Activated CD4-positive, alpha-beta T cell treated with anti-CD3 and anti-CD28 coated beads, Interleukin-2, amount 50 U/mL, for 48 hours (primary cell): ENCODE measurements at regions not wholly inside any gene's neighbourhood (a gene's known extent, or its start where the extent isn't known, plus 50 kb on each side); places are given as distances from the start of the nearest gene placed in this dataset.

ENCODE experiments used
- DNase-seq, 2 experiments: peaks; one replicate each; pipeline ENCODE4 v3.0.0-alpha.2; 2020

- DNase-seq, result no peak
Observed at GRCh38 chr6:169838346-169839028, 87.1 kb downstream of the ERMARD start.

- no peak for DNase-seq
Observed at GRCh38 chr6:169837529-169838250, 86.3 kb downstream of the ERMARD start.

- no peak for DNase-seq
Observed at GRCh38 chr6:169833258-169833794, 81.9 kb downstream of the ERMARD start.

GRCh38 chr6:169832247-169832948, 81.0 kb downstream of the ERMARD start:
- DNase-seq, result no peak

GRCh38 chr6:169831450-169832246, 80.2 kb downstream of the ERMARD start:
- DNase-seq, result peak; percentile 73 to 81
